Mesothelial cell of epicardium (in vitro differentiated cells): ENCODE measurements at regions not wholly inside any gene's neighbourhood (a gene's known extent, or its start where the extent isn't known, plus 50 kb on each side); places are given as distances from the start of the nearest gene placed in this dataset.

Source experiments
- DNase-seq, 2 experiments: peaks; one replicate each; pipeline ENCODE4 v3.0.0; 2021; ENCODE audit warnings: low spot score in 2 of 2; ENCODE audit not compliant: unreplicated experiment in 2 of 2
- H3K27ac Mint-ChIP-seq: 2 replicates; pipeline ENCODE4 v1.8.0; 2021; ENCODE audit warnings: mixed read lengths
- H3K27me3 Mint-ChIP-seq: 2 replicates; pipeline ENCODE4 v1.8.0; 2021; ENCODE audit warnings: low read depth, mixed read lengths
- H3K36me3 Mint-ChIP-seq: 2 replicates; pipeline ENCODE4 v1.8.0; 2021; ENCODE audit warnings: mixed read lengths
- H3K4me1 Mint-ChIP-seq: 2 replicates; pipeline ENCODE4 v1.8.0; 2021; ENCODE audit warnings: mixed read lengths
- H3K4me3 Mint-ChIP-seq: 2 replicates; pipeline ENCODE4 v1.8.0; 2021; ENCODE audit warnings: mild to moderate bottlenecking, moderate library complexity, mixed read lengths
- H3K9me3 Mint-ChIP-seq: 2 replicates; pipeline ENCODE4 v1.8.0; 2021; ENCODE audit warnings: mixed read lengths
- TF ChIP-seq, protein P1 (sequence below): fragments of 200-600 bp; sonication (generic); IDR thresholded peaks from one replicate; pipeline ENCODE4 v1.5.0; 2021; ENCODE audit warnings: antibody characterized with exemption; ENCODE audit not compliant: unreplicated experiment

GRCh38 chr4:134636338-134637051, 434.9 kb upstream of the PABPC4L start:
- peaks cover 5% of the 10 kb centered on the region for H3K9me3 Mint-ChIP-seq
- no peak for DNase-seq
- no peaks in the 10 kb centered on the region for H3K27me3 Mint-ChIP-seq
- TF ChIP-seq, protein P1, sequence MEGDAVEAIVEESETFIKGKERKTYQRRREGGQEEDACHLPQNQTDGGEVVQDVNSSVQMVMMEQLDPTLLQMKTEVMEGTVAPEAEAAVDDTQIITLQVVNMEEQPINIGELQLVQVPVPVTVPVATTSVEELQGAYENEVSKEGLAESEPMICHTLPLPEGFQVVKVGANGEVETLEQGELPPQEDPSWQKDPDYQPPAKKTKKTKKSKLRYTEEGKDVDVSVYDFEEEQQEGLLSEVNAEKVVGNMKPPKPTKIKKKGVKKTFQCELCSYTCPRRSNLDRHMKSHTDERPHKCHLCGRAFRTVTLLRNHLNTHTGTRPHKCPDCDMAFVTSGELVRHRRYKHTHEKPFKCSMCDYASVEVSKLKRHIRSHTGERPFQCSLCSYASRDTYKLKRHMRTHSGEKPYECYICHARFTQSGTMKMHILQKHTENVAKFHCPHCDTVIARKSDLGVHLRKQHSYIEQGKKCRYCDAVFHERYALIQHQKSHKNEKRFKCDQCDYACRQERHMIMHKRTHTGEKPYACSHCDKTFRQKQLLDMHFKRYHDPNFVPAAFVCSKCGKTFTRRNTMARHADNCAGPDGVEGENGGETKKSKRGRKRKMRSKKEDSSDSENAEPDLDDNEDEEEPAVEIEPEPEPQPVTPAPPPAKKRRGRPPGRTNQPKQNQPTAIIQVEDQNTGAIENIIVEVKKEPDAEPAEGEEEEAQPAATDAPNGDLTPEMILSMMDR, result no peak
- H3K4me3 Mint-ChIP-seq, result no peak overlapping the region
- H3K27ac Mint-ChIP-seq, result peak overlapping the region; percentile 66
- H3K36me3 Mint-ChIP-seq, result no peaks in the 10 kb centered on the region
- H3K4me1 Mint-ChIP-seq, result peaks cover 20% of the 10 kb centered on the region

- Mint-ChIP-seq H3K4me3 (no peak overlapping the region), H3K4me1 (peaks cover 22% of the 10 kb centered on the region), H3K27ac (peak overlapping the region; percentile 31), H3K9me3 (peaks cover 5% of the 10 kb centered on the region), H3K27me3 (no peaks in the 10 kb centered on the region), H3K36me3 (no peaks in the 10 kb centered on the region)
- DNase-seq, result no peak
- TF ChIP-seq, protein P1, result no peak
Observed at GRCh38 chr4:134634301-134634700, 432.7 kb upstream of the PABPC4L start.

DNA sequence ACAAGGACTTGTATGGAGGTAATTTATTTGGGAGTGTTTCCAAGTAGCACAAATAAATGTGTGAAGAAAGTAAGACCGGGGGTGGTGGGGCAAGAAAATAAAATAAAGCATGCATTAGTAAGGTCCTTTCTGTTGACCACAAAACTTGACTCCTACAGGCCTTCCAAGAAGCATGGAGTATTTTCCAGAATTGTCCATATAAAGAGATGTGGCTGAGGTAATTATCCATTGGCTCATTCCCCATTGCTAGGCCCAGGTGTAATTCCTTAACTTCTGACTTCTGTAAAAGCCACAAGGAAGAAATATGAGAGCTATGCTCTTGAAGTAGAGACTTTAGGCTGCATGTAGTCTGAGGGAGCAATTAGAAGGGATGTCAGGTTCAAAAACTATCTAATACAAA, 430.5 kb upstream of the PABPC4L start:
- DNase-seq, result no peak
- H3K4me3 Mint-ChIP-seq, result no peak overlapping the region
- no peaks in the 10 kb centered on the region for H3K9me3 Mint-ChIP-seq
- H3K36me3 Mint-ChIP-seq, result no peaks in the 10 kb centered on the region
- no peaks in the 10 kb centered on the region for H3K27me3 Mint-ChIP-seq
- TF ChIP-seq, protein P1, result no peak
- peaks cover 43% of the 10 kb centered on the region for H3K4me1 Mint-ChIP-seq
- no peak overlapping the region for H3K27ac Mint-ChIP-seq

GRCh38 chr4:134628066-134628465, 426.5 kb upstream of the PABPC4L start:
- no peak overlapping the region for H3K4me3 Mint-ChIP-seq
- peaks cover 2% of the 10 kb centered on the region for H3K9me3 Mint-ChIP-seq
- H3K4me1 Mint-ChIP-seq, result peaks cover 45% of the 10 kb centered on the region
- TF ChIP-seq, protein P1, result no peak
- peak overlapping the region; percentile 90 for H3K27ac Mint-ChIP-seq
- DNase-seq, result no peak
- peaks cover 2% of the 10 kb centered on the region for H3K36me3 Mint-ChIP-seq
- no peaks in the 10 kb centered on the region for H3K27me3 Mint-ChIP-seq

- DNase-seq, result no peak
- no peaks in the 10 kb centered on the region for H3K27me3 Mint-ChIP-seq
- peak overlapping the region; percentile 90 for H3K27ac Mint-ChIP-seq
- TF ChIP-seq, protein P1, result no peak
- H3K4me1 Mint-ChIP-seq, result peaks cover 51% of the 10 kb centered on the region
- no peak overlapping the region for H3K4me3 Mint-ChIP-seq
- H3K9me3 Mint-ChIP-seq, result peaks cover 2% of the 10 kb centered on the region
- H3K36me3 Mint-ChIP-seq, result peaks cover 2% of the 10 kb centered on the region
Observed at GRCh38 chr4:134627366-134627765, 425.8 kb upstream of the PABPC4L start.
